Stimulated activated CD4-positive, alpha-beta T cell treated with anti-CD3 and anti-CD28 coated beads, TNF-alpha, amount 100 ng/mL, for 24 hours (primary cell): ENCODE measurements at regions not wholly inside any gene's neighbourhood (a gene's known extent, or its start where the extent isn't known, plus 50 kb on each side); places are given as distances from the start of the nearest gene placed in this dataset.

Source experiments
- DNase-seq, 3 experiments: peaks; one replicate each; pipeline ENCODE4 v3.0.0-alpha.2; 2020; ENCODE audit warnings: low read depth in 3 of 3

DNA sequence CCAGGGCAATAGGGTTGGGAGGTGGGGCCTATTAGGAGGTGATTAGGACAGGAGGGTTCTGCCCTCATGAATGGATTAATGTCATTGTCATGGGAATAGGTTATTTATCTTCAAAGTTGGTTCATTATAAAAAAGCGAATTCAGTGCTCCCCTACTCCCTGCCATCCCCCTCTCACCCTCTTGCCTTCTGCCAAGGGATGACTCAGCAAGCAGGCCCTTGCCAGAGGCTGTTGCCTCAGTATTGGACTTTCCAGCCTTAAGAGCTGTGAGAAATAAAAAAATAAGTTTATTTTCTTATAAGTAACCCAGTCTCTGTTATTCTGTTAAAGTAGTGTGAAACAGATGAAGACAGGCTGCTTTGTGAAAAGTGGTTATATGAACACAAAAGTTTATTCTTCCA, 381.1 kb upstream of the ZFP64 start:
- DNase-seq: no peak

DNA sequence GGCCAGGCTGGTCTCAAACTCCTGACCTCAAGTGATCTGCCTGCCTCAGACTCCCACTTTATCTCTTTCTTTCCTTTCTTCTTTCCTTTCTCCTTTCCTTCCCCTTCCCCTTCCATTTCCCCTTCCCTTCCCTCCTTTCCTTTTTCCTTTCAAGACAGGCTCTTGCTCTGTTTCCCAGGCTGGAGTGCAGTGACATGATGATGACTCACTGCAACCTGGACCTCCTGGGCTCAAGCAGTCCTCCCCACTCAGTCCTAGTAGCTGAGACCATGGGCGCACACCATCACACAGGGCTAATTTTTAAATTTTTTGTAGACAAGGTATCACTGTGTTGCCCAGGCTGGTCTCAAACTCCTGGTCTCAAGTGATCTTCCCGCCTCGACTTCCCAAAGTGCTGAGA, 377.6 kb upstream of the ZFP64 start:
- no peak for DNase-seq

DNA sequence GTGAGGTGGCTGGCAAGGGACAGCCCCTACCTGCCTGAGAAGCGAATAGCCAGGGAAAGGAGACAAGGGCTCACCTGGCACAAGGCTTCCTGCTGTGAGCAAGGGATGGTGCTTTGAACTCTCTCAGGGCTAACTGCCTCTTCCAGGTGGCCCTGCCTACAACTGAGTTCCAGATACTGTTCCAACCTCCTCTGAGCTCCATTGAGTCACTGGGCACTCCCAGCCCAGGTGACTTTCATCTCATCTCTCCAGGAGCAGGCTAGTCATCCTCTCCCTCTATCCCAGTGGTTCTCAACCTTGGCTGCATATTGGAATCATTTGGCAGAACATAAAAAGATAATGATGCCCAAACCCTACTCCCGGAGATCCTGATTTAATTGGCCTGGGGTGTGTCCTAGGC, 374.0 kb upstream of the ZFP64 start:
- no peak for DNase-seq

DNA sequence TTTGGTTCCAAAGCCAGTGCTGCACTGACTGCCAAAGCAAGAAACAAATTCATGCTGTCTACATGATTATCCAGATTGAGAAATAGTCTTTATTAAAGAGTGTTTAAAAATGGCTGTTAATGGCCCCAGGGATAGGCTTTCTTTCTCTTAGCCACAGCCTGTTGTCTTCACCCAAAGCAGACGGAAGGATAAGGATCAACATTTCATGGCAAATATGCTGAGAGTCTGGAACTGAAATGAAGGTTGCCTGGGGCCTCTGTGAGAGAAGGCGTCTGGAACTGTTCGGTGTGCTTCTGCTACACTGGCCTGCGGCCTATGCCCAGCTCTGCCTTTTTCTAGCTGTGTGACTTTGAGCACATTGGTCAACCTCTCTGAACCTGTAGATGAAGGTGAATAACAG, 373.0 kb upstream of the ZFP64 start:
- DNase-seq: no peak

DNA sequence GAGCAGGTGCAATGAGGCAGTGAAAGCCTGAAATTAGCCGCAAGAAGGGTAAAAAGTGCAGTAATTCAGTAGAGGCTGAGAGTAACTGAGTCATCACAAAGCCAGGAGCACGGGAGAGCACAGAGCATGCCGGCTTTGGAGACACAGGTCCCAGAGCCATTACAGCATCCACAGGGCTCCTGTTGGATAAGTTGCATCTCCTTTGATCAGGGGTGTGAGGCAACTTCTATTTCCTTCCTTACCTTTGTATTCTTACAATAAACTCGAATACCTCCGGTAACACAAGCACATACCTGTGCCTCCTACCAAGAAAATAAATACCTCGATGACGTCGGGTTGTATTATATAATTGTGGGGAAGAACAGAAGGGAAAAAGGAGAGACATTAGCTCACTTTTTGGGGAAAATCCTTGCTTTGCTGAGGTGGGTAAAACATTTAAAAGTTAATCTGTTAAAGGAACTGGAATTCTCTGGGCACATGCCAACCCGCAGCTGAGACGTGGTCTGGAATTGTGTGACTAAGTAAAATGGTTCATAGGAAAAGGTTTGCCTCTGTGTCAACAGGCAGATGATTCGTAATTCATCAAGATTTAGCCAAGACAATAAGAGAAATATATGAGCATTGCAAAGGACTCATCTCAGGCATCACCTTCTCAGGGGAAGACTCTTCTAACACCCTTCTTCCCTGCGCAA, 360.7 kb upstream of the ZFP64 start:
- no peak for DNase-seq

DNA sequence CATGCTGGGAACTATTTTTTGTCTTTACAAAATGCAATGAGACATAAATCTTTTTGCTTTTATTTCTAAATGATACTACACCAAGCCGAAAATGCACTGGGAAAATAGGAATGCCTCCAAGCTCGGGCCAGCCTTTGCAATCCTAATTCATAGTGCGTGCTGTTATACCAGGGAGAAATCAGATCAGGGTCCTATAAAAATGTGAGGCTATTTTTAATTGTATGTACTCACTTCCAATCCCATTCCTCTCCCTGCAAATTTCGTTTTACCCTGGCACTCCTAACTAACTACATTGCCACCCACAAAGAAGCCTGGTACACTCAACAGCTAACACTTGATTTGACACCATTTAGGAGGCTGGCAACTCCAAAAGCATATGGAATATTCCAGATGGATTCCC, 350.6 kb upstream of the ZFP64 start:
- DNase-seq: no peak

DNA sequence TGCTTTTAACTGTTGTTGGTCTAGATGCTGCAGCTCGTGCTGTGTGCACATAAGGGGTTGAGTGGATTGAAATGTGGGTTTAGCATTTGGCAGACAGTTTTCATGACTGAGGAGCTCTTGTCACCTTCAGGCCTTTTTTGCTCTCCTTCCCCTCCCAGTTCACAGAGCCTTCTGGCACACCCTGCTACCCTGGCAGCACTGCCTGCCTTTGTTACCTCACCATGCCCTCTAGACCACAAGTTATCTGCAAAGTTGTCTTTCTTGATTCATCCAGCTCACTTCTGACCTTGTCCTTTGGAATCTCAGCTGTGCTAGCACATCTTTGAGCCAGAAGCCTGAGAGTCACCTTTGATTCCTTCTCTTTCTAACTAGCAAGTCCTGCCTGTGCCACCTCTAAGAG, 348.9 kb upstream of the ZFP64 start:
- no peak for DNase-seq

DNA sequence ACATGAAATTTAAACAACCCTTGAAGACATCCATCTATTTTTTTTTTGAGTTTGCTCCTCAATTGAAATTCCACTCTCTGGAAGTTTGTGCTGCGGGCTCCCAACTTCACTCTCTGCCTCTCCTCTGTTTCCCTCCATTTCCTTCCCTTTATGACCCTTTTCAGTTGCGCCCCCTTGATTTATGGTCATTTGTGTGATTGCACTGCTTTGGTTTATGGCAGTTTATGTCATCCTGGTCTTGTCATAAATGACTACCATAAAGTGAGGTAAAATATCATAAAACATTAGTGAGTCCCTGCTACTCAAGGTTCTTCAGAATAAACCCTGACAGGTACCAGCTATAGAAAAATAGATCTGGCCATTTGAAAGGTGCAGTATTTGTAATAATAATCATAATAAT, 348.3 kb upstream of the ZFP64 start:
- no peak for DNase-seq

DNA sequence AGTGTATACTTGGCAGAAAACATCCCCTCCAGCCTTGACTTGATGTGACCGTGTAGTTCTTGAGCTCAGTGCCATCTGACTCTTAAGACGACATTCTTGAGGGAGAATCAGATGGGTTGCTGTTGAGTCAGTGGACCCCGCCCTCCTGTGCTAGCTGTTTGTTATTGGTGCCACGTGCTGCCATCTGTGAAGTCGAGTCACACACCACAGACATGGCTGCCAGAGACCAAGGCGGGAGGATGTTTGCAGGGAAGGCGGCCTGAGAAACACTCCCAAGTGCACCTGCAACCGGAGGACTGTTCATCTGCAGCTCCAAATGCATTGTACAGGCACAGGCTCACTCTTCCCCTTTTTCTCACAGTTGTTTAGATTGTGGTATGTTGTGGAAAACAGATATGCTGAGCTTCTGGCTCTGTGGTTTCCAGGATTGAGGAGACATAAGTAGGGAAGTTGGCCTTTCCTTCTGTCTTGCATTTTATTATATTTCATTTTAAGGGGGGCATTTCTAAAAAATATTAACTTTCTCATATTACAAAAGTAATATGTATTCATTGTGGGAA, 345.3 kb upstream of the ZFP64 start:
- no peak for DNase-seq

DNA sequence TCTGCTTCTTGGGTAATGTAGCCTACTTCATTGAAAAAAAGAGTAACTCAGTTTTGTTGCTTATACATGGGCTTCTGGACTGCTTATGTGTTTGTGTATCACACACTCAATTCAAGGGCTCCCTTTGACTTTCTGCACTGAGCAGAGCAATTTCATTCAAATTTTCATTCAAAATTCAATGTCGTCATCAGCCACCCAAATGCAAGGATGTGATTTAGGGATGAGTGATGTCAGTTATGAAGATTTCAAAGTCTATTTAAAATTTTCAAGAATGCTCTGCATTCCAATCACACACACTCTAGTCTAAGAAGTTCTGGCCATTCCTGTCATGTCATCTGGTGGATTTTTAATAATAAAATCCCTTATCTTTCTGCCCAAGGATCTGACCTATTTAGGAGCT, 344.5 kb upstream of the ZFP64 start:
- DNase-seq: no peak

DNA sequence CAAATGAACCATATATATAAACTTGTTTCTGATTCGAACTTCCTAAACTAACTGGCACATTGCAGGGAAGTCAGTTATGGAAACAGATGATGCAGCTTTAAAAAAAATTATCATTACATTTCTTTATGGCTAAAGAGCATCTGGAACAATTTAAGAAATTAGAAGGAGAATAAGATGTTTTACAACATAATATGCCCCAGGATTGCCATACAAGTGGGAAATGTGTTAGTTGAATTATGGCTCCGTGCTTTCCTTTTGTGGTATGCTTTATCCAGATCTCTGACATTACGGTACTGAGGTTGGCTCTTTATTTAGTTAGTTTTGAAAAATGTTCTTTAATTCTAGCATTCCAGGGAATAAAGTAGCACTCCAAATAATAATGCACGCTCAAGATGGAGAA, 343.0 kb upstream of the ZFP64 start:
- DNase-seq: no peak

DNA sequence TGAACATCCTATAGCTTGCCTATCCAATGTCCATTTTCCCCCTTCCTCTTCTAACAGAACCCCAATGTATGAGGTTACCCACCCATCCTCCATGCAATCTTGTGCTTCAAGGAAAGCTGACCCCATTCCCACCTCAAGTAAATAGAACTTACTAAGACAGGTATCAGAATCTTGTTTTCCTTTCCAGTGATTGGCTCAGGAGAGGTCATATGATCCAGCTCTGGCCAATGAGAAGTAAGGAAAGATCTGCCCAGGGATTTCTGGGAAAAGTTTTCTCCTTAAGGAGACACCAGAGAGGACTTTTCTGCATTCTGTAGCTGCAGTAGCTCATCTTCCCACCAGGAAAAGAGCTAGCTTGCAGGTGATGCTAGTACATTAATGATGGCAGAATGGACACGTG, 341.8 kb upstream of the ZFP64 start:
- DNase-seq: no peak

DNA sequence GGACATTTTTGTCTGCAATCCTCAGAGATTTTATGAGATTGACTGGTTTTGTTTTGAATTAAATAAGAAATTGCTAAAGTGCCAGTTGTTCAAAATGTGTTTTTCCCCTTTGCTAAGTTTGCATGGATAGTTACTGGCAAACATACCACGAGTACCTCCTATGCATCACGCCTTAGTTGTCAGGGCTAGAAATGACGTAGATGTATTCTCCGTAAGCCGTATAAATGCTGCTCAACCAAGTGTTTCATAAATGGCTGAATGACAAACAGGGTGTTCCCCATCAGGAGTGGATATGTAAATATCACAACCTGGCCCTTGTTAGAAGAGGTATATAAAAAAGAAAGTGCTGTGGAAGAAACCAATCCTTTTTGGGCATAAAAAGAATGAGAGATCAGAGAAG, 341.1 kb upstream of the ZFP64 start:
- DNase-seq: no peak

DNA sequence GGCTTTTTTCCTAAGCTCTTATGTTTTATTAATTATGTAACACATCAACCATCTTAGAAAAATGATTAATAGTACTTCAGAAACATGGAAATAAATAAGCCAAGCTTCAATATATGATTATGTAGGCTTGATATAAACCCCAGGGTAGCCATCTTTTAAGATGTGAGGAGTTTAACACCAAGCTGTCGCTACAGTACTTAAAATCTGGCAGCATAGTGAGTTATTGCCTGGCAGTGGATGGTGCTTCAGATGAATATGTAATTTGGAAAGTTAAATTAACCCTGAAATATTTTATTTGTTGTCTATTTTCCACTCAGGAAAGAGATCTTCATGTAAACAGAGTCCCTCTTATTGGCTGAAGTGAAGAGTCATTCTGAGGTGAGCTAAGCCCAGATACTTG, 339.0 kb upstream of the ZFP64 start:
- DNase-seq: no peak

DNA sequence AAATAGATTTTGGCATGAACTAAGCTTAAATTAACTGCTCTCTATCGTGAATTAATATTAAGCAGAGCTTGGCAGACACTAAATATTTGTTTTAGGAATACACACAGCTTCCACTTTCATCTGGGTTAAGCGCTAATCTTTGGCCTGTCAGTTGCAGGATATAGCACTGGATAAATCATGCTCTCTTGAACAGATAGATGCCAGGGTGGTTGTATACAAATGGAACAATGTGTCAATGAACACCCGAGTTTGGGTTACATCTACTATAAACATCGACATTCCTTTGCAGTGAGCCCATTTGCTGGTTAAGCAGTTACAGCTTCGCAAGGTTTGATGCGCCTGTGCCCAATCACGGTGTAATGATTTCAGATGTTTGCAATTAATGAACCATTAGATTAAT, 338.2 kb upstream of the ZFP64 start:
- no peak for DNase-seq

DNA sequence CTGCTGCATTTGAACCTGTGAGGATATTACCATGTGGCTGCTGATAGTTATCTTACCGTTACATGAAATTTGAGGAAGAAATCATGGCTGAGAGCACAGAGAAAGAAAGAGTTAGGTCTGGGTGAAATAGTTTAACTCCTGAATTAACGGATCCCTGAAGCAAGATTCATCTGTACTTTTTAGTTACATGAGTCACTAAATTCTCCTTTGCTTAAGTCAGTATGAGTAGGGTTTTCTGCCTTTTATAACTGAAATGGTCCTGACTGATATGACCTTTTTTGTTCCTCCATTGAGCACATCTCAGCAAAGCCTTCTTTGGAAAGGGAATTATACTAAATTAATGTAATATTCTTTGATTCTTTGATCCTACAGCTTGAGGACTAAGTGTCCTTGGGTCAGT, 333.3 kb upstream of the ZFP64 start:
- DNase-seq: no peak

DNA sequence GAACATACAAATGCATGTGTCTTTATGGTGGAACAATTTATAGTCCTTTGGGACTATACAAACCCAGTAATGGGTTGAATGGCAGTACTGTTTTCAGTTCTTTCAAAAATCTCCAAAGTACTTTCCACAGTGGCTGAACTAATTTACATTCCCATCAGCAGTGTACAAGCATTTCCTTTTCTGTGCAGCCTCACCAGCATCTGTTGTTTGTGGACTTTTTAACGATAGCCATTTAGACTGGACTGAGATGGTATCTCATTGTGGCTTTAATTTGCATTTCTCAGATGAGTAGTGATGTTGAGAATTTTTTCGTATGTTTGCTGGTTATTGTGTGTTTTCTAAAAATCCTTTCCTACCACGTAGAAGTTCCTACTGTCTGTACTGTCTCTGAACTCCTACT, 327.2 kb upstream of the ZFP64 start:
- no peak for DNase-seq

DNA sequence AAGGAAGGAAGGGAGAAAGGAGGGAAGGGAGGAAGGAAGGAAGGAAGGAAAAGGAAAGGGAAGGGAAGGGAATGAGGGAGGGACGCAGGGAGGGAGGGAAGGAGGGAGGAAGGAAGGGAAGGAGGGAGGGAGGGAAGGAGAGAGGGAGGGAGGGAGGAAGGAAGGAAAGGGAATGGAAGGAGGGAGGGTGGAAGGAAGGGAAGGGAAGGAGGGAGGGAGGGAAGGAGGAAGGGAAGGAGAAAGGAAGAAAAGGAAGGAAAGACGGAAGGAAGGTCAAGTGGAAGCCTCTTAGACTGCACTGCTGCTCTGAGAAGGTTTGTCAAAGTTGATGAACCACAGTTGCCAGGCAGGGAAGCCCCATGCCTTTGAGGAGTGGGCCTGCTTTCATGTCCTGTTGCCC, 324.3 kb upstream of the ZFP64 start:
- no peak for DNase-seq

DNA sequence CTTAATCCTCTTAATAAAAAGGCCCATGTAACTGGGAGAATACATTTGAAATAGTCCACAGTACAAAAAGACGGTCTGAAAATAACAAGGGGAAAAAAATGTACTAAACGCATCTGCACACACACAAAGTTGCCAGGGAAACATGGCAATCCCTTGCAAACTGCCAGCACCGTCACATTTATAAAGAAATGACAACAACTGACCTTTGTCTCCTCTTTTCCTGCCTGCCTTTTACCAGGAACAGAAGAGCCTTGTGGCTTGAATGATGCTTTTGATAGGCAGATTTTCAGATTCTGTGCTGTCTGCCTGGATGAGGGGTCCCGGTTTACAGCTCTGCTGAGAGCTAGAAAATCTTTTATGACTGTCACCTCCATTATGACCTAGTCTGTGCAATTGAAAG, 308.6 kb upstream of the ZFP64 start:
- no peak for DNase-seq

DNA sequence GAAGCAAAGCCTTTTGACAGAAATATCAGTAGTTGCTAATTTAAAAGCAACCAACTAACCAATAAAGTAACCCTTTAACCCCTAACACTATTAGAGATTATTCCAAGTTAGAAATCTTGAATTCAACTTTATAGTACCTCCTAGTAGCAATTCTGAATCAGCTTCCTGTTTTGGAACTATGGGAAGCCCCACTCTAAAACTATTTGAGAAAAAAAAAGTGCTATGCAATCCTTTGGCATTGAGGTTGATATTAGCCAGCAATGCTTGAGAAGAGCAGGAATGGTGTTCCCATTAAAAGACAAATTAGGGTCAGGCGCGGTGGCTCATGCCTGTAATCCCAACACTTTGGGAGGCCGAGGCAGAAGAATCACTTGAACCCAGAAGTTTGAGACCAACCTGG, 306.2 kb upstream of the ZFP64 start:
- DNase-seq: no peak

DNA sequence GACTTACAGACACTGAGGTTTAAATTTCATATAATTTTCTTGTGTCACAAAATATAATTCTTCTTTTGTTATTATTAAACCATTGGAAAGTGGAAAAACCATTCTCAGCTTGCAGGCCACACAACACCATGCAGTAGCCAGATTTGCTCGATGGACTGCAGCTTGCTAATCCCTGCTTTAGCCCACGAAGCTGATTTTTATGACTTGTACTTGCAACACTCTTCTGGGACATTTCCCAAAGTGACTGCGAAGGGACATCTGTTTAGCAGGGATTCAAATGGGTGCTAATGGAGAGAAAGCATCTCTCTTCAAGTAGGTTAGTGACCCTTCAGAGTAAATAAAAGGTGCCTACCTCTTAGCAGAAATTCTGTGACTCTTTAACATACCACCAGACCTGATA, 304.6 kb upstream of the ZFP64 start:
- DNase-seq: no peak

DNA sequence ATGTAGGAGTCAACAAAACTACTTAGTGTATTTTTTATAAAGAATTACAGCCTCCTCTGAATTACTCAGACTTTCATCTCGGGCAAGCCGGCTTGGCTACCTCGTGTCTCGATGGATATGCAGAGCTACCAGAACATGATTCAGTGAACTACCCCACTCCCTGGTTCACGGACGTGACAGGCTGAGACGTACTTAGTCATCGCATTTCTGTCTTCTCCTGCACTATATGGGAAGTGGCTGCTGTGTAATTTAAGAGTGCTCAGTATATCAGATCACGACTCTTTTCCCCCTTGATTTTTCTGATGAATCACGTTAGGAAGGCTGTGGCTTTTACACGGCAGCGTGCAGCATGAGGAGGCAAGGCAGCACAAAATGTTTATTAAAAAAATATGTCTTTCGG, 302.7 kb upstream of the ZFP64 start:
- peak; percentile 23 to 53 (median 48) for DNase-seq

DNA sequence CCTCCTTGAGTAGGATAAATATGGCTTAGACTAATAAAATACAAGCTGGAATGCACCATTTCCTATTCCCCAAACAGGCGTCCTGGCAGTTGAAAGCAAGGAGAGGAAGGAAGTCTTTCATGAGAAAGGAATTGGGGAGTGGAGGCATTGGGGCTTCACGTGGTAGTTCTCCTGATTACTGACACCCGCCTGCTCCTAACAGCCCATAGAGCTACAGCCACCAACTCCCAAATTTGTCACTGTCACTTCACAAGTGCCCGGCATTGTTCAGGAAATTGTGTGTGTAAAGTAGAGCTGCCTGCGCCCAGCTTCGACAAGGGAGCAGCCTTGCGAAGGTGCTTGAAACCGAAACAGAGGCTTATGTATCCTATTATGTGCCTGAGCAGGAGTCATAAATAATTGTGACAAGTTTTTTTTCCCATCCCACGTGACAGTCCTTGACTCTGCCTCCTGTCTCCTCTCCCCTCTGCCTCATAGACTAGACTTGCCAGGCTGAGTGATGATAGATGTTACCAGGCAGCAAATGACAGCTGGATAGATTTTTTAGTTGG, 301.7 kb upstream of the ZFP64 start:
- DNase-seq: peak in 1 of 3 experiments; percentile 4
